ENCODE measurements at regions not wholly inside any gene's neighbourhood (a gene's known extent, or its start where the extent isn't known, plus 50 kb on each side); places are given as distances from the start of the nearest gene placed in this dataset.

GRCh38 chr1:148334339-148335130 is 148.6 kb downstream of the PPIAL4G start (continued):
- TF ChIP-seq ZBTB33 (IDR thresholded peaks at IDR 0.05) (no peak), RAD21 (IDR thresholded peaks at IDR 0.05) (no peak), HNF4G (IDR thresholded peaks at IDR 0.05) (no peak), SP1 (IDR thresholded peaks at IDR 0.05) (peak; percentile 43), JUND (IDR thresholded peaks at IDR 0.05) (no peak), REST (IDR thresholded peaks at IDR 0.05) (peak; percentile 89), NR2F2 (IDR thresholded peaks at IDR 0.05) (no peak), HNF4A (conservative IDR thresholded peaks at IDR 0.05) (peak; percentile 24 to 38)
- TF ChIP-seq, protein P1, sequence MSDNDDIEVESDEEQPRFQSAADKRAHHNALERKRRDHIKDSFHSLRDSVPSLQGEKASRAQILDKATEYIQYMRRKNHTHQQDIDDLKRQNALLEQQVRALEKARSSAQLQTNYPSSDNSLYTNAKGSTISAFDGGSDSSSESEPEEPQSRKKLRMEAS (IDR thresholded peaks at IDR 0.05): peak; percentile 33

DNA sequence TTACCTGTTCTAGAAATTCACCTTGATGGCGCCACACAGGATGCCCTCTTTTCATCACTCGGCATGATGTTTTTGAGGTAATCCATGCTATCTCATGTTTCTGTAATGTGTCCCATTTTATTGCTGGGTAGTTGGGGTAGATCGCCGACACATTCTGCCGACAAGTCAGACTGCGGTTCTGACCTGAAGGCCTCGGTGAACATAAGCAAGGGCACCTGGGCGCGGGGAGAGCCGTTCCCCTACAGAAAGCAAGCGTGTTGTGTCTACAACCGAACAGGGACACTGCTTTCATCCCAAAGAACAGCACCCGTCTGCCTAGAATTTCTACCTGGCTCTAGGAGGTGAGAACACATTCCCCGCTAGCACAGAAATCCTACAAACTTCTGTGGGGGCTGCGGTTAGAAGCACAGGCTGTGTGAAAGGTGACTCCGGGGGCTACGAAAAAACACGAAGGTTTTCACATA is 149.2 kb downstream of the PPIAL4G start:
- TF ChIP-seq CTCF (IDR thresholded peaks at IDR 0.05; ENCODE audit: low read depth, low read length, missing input control): no peak
- no peak for TF ChIP-seq SP1 (IDR thresholded peaks at IDR 0.05)
- TF ChIP-seq ZBTB33 (IDR thresholded peaks at IDR 0.05): no peak
- no peak for TF ChIP-seq TAF1 (conservative IDR thresholded peaks at IDR 0.05)
- TF ChIP-seq HNF4A (conservative IDR thresholded peaks at IDR 0.05): no peak
- TF ChIP-seq REST (IDR thresholded peaks at IDR 0.05): no peak
- TF ChIP-seq, protein P1 (IDR thresholded peaks at IDR 0.05): no peak
- TF ChIP-seq GABPA (IDR thresholded peaks at IDR 0.05 in 1 of 2, conservative IDR thresholded peaks at IDR 0.05 in 1 of 2): no peak
- no peak for TF ChIP-seq FOXA2 (IDR thresholded peaks at IDR 0.05)
- TF ChIP-seq JUND (IDR thresholded peaks at IDR 0.05): no peak
- TF ChIP-seq EGR1 (IDR thresholded peaks at IDR 0.05; ENCODE audit: low read depth in 2 of 2): no peak
- TF ChIP-seq RAD21 (IDR thresholded peaks at IDR 0.05): no peak
- DNase-seq (ENCODE audit: low spot score): no peak
- H3K9ac ChIP-seq (ENCODE audit: low read depth in 1 of 2, low read length in 2 of 2): peak overlapping the region in 1 of 2 donors; percentile 96

More for the DNA sequence above, 149.2 kb downstream of the PPIAL4G start:
- Histone ChIP-seq H3K27ac (ENCODE audit: low read depth in 1 of 2, low read length in 2 of 2) (peak overlapping the region; percentile 69 to 78), H3K27me3 (ENCODE audit: control insufficient read depth in 4 of 4, insufficient read depth in 4 of 4, low read length in 3 of 4) (peaks cover 0 to 8% (median 3%) of the 10 kb centered on the region in 4 donors), H3K4me1 (ENCODE audit: control insufficient read depth in 4 of 4, insufficient read depth in 4 of 4, low read length in 3 of 4) (peaks cover 3 to 19% (median 9%) of the 10 kb centered on the region in 4 donors), H3K4me3 (ENCODE audit: low read depth in 1 of 3, low read length in 3 of 3) (peak overlapping the region; percentile 51 to 80 (median 63)), H3K9me3 (ENCODE audit: control insufficient read depth in 4 of 4, low read length in 3 of 4) (no peaks in the 10 kb centered on the region), H3K36me3 (ENCODE audit: control insufficient read depth in 4 of 4, insufficient read depth in 3 of 4, low read depth in 1 of 4, low read length in 3 of 4) (no peaks in the 10 kb centered on the region)
- WGBS: 7% methylated on average over 18 of the region's 18 CpGs

All from liver (tissue), 8 donors.